Thyroid gland (tissue), 4 donors: ENCODE measurements at regions not wholly inside any gene's neighbourhood (a gene's known extent, or its start where the extent isn't known, plus 50 kb on each side); places are given as distances from the start of the nearest gene placed in this dataset.
A peak's percentile ranks its signal among the peaks of the same experiment; 100 is the strongest.

Experiments used
- DNase-seq, 2 donors: peaks; one replicate each; pipeline ENCODE4 v3.0.0-alpha.2; 2019
- H3K27ac ChIP-seq, 3 donors: fragments of 200-600 bp; sonication (generic); 1 replicate in 2 of 3; 2 replicates in 1 of 3; pipeline ENCODE4 v1.5.1; 2016 to 2019; ENCODE audit warnings: mild to moderate bottlenecking in 1 of 3, moderate library complexity in 1 of 3
- H3K27me3 ChIP-seq: fragments of 200-600 bp; sonication (generic); one replicate; pipeline ENCODE4 v1.5.1; 2019
- H3K36me3 ChIP-seq, 2 donors: fragments of 200-600 bp; sonication (generic); one replicate each; pipeline ENCODE4 v1.5.1; 2016 to 2019
- H3K4me1 ChIP-seq, 2 donors: fragments of 200-600 bp; sonication (generic); one replicate each; pipeline ENCODE4 v1.5.1; 2017 to 2019
- H3K4me3 ChIP-seq, 3 donors: fragments of 200-600 bp; sonication (generic); replicated peaks in 1 of 3; 1 replicate in 2 of 3; 2 replicates in 1 of 3; pipeline ENCODE4 v1.5.1; 2016; ENCODE audit warnings: mild to moderate bottlenecking in 1 of 3
- H3K9me3 ChIP-seq: fragments of 200-600 bp; sonication (generic); one replicate; pipeline ENCODE4 v1.5.1; 2017
- POLR2A ChIP-seq, 2 donors: fragments of 450-650 bp; IDR thresholded peaks; one replicate each; pipeline ENCODE4 v1.6.1; 2017; ENCODE audit warnings: antibody characterized with exemption in 2 of 2, mild to moderate bottlenecking in 2 of 2, moderate library complexity in 1 of 2
- WGBS, 2 donors: methylation state at CpG; one replicate each; pipeline ENCODE4 v1.1.5; 2017; 5-methylcytosine and 5-hydroxymethylcytosine counted together
- intact Hi-C: fragments of 100-400 bp; cut with DNase I; formaldehyde crosslinking; loops from one replicate; pipeline ENCODE4 v1.15.1; 2023
- TF ChIP-seq, protein P1 (sequence below), 6 experiments: fragments of 200-600 bp in 3 of 6; fragments of 450-650 bp in 3 of 6; sonication (generic) in 3 of 6; IDR thresholded peaks; one replicate each; pipeline ENCODE4 v1.5.1; 2016 to 2019; ENCODE audit warnings: antibody characterized with exemption in 6 of 6, mild to moderate bottlenecking in 2 of 6, inconsistent platforms in 1 of 6, moderate library complexity in 1 of 6

DNA sequence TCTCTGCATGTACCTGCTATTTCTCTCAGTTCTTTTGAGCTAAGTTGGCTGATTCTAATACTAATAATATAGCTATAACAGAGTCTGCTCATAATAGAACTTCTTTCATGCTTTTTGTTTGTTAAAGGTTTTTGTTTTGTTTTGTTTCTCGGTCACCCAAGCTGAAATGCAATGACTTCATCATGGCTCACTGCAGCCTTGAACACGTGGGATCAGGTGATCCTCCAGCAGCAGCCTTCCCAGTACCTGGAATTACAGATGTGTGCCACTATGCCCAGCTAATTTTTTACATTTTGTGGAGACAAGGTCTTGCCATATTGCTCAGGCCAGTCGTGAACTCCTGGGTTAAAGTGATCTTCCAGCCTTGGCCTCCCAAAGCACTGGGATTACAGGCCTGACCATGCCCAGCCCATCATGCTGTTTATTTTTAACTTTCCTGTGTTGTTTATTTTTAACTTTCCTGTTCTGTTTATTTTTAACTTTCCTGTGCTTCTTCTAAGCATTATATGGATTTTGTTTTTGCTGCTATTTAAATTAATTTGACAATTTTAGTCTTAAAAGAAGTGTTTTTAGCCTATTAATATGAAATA lies 763.8 kb upstream of the CDH7 start:
- 68 to 76% methylated on average over 3 of the region's 3 CpGs for WGBS, 2 donors
- no peak for DNase-seq
- TF ChIP-seq POLR2A (IDR thresholded peaks at IDR 0.05) = no peak
- TF ChIP-seq, protein P1, sequence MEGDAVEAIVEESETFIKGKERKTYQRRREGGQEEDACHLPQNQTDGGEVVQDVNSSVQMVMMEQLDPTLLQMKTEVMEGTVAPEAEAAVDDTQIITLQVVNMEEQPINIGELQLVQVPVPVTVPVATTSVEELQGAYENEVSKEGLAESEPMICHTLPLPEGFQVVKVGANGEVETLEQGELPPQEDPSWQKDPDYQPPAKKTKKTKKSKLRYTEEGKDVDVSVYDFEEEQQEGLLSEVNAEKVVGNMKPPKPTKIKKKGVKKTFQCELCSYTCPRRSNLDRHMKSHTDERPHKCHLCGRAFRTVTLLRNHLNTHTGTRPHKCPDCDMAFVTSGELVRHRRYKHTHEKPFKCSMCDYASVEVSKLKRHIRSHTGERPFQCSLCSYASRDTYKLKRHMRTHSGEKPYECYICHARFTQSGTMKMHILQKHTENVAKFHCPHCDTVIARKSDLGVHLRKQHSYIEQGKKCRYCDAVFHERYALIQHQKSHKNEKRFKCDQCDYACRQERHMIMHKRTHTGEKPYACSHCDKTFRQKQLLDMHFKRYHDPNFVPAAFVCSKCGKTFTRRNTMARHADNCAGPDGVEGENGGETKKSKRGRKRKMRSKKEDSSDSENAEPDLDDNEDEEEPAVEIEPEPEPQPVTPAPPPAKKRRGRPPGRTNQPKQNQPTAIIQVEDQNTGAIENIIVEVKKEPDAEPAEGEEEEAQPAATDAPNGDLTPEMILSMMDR (IDR thresholded peaks at IDR 0.05) = no peak
- H3K36me3 ChIP-seq = no peaks in the 10 kb centered on the region
- no peaks in the 10 kb centered on the region for H3K27me3 ChIP-seq
- intact Hi-C loops = no loop called here
- no peaks in the 10 kb centered on the region for H3K9me3 ChIP-seq
- no peak overlapping the region for H3K27ac ChIP-seq
- peaks cover 6 to 15% of the 10 kb centered on the region in 2 donors for H3K4me1 ChIP-seq
- H3K4me3 ChIP-seq = no peak overlapping the region

DNA sequence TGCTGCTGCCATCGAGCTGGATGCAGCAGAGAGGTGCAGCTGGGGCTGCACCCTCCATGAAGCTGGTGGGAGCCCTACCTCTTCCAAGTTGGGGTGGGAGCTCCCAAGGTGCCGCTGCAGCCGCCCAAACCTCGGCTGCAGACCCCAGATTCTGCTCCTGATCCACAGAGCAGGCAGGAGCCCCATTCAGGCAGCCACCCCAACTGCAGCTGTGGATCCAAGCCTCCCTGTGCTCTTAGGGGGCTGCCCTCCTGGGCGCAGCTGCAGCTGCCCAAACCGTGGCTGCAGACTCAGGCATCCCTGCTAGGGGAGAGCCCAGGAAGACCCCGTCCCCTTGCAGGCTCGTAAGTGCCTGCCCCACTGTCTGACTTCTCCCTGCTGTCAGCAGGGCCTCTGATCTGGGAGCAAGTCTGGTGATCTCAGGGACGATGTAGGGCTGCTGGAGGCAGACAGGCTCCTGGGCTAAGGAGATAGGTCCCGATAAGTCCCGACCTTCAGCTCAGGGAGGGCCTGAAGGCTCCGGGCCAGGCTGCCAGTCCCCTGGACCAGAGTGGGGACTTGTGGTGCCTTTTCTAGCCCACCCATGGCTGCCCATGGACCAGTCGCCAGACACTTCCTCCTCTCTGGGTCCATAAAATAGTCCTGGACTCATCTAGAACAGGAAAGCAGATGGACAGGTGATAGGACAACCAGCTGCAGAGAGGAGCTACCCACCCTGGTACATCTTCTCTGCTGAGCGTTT lies 767.1 kb upstream of the CDH7 start:
- Histone ChIP-seq H3K4me3 (no peak overlapping the region), H3K27me3 (no peaks in the 10 kb centered on the region), H3K4me1 (peaks cover 12 to 13% of the 10 kb centered on the region in 2 donors), H3K36me3 (no peaks in the 10 kb centered on the region), H3K9me3 (no peaks in the 10 kb centered on the region), H3K27ac (no peak overlapping the region)
- intact Hi-C loops = no loop called here
- no peak for DNase-seq
- 93 to 95% methylated on average over 10 to 14 of the region's 14 CpGs for WGBS, 2 donors
- TF ChIP-seq, protein P1 (IDR thresholded peaks at IDR 0.05) = no peak
- TF ChIP-seq POLR2A (IDR thresholded peaks at IDR 0.05) = no peak

DNA sequence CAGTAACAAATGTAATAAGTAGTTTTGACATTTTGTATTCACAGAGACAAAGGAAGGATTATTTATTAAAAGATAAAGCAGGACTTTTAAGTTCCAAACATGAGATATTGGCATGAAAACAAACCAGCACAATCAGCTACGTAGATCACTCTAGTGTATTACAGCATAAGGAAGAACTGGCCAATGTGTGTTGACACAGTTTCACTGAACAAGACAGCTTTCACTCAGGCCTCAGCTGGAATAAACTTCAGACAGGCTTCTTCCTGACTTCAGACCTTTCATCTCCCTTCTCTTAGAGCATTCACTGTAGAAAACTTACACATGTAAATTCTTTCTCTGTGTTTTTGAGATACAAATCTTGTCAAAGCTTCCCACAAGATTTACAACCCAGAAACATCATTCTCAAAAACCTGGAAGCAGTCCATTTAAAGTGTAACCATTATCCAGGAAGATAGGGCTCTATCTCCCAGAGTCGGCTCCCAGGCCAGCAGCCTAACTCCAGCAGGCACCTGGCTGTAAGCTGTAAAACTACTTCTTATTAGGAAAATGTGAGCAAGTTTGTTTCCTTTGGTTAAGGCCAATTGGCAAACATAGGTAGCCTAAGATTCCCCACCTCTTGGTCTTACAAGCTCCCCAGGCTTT lies 768.3 kb upstream of the CDH7 start:
- H3K27me3 ChIP-seq = no peaks in the 10 kb centered on the region
- DNase-seq = peak in 1 of 2 donors; percentile 9
- H3K27ac ChIP-seq = peak overlapping the region; percentile 48 to 79 (median 54)
- no peaks in the 10 kb centered on the region for H3K36me3 ChIP-seq
- WGBS, 2 donors = 23 to 29% methylated on average over 2 of the region's 2 CpGs
- TF ChIP-seq, protein P1 (IDR thresholded peaks at IDR 0.05) = no peak
- no peak for TF ChIP-seq POLR2A (IDR thresholded peaks at IDR 0.05)
- peaks cover 12 to 13% of the 10 kb centered on the region in 2 donors for H3K4me1 ChIP-seq
- intact Hi-C loops = no loop called here
- no peaks in the 10 kb centered on the region for H3K9me3 ChIP-seq
- no peak overlapping the region for H3K4me3 ChIP-seq

DNA sequence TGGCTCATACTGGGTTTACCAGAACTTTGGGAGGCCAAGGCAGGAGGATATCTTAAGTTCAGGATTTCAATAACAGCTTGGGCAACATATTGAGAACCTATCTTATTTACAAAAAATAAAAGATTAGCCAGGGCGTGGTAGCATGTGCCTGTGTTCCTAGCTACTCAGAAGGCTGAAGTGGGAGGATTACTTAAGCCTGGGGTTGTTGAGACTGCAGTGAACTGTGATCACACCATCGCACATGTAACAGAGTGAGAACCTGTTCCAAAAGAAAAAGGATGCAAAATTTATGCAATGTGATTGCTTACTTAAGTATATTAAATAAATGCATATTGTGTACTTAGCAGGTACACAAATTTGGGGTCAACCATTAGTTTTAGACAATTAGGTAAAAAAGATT lies 768.9 kb upstream of the CDH7 start:
- TF ChIP-seq, protein P1 (IDR thresholded peaks at IDR 0.05) = no peak
- no peak for TF ChIP-seq POLR2A (IDR thresholded peaks at IDR 0.05)
- Histone ChIP-seq H3K36me3 (no peaks in the 10 kb centered on the region), H3K9me3 (no peaks in the 10 kb centered on the region), H3K4me1 (peaks cover 12 to 13% of the 10 kb centered on the region in 2 donors), H3K4me3 (no peak overlapping the region), H3K27me3 (no peaks in the 10 kb centered on the region), H3K27ac (peak overlapping the region in 2 of 3 donors; percentile 46 to 79)
- 37 to 40% methylated on average over 2 of the region's 2 CpGs for WGBS, 2 donors
- peak; percentile 54 to 58 for DNase-seq
- intact Hi-C loops = no loop called here

DNA sequence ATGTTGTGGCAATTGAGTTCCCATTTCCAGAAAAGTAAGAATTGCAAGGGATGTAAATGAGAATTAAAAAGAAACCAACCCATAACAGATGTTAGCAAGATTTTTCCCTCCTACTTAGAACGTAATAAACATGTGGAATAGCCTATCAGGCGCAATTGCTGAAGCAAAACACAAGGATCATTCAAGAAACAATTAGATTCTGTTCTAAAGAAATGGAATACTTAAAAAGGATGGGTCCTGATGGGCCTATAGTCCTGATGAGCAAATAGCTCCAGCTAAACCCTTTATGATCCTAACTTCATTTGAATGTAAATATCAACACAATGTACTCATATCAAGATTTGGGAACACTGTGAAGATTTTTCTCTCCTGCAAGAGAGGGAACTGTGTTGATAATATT lies 771.0 kb upstream of the CDH7 start:
- intact Hi-C loops = no loop called here
- no peak overlapping the region for H3K27ac ChIP-seq
- no peak for TF ChIP-seq POLR2A (IDR thresholded peaks at IDR 0.05)
- TF ChIP-seq, protein P1 (IDR thresholded peaks at IDR 0.05) = no peak
- H3K36me3 ChIP-seq = no peaks in the 10 kb centered on the region
- DNase-seq = no peak
- 93 to 94% methylated on average over 2 of the region's 2 CpGs for WGBS, 2 donors
- no peaks in the 10 kb centered on the region for H3K9me3 ChIP-seq
- H3K27me3 ChIP-seq = no peaks in the 10 kb centered on the region
- peaks cover 12 to 13% of the 10 kb centered on the region in 2 donors for H3K4me1 ChIP-seq
- no peak overlapping the region for H3K4me3 ChIP-seq
